Liver (tissue), 8 donors: ENCODE measurements at regions not wholly inside any gene's neighbourhood (a gene's known extent, or its start where the extent isn't known, plus 50 kb on each side); places are given as distances from the start of the nearest gene placed in this dataset.
"Not testable (repeated sequence)": the region's sequence is repeated elsewhere in the genome, so short reads cannot be mapped to it uniquely, and the experiment has no call there.

ENCODE experiments used
- DNase-seq: peaks from one replicate; pipeline ENCODE4 v3.0.0-alpha.2; 2017; ENCODE audit warnings: low spot score
- H3K27ac ChIP-seq, 2 donors: one replicate each; pipeline ENCODE4 v1.7.0; 2013; ENCODE audit warnings: inconsistent platforms in 2 of 2, low read length in 2 of 2, control low read depth in 1 of 2, low read depth in 1 of 2, mild to moderate bottlenecking in 1 of 2
- H3K27me3 ChIP-seq, 4 donors: one replicate each; pipeline versions ENCODE4 v1.6.1 to v1.7.0; 2013; ENCODE audit warnings: low read length in 3 of 4, inconsistent platforms in 1 of 4, mild to moderate bottlenecking in 1 of 4, moderate library complexity in 1 of 4; ENCODE audit not compliant: control insufficient read depth in 4 of 4, insufficient read depth in 4 of 4
- H3K36me3 ChIP-seq, 4 donors: one replicate each; pipeline versions ENCODE4 v1.6.1 to v1.7.0; 2013; ENCODE audit warnings: low read length in 3 of 4, mild to moderate bottlenecking in 3 of 4, low read depth in 1 of 4, moderate library complexity in 1 of 4; ENCODE audit not compliant: control insufficient read depth in 4 of 4, insufficient read depth in 3 of 4
- H3K4me1 ChIP-seq, 4 donors: one replicate each; pipeline versions ENCODE4 v1.6.1 to v1.7.0; 2013; ENCODE audit warnings: low read length in 3 of 4, mild to moderate bottlenecking in 3 of 4, moderate library complexity in 1 of 4; ENCODE audit not compliant: control insufficient read depth in 4 of 4, insufficient read depth in 4 of 4
- H3K4me3 ChIP-seq, 3 donors: one replicate each; pipeline versions ENCODE4 v1.6.1 to v1.7.0; 2013; ENCODE audit warnings: low read length in 3 of 3, control low read depth in 1 of 3, low read depth in 1 of 3, mild to moderate bottlenecking in 1 of 3
- H3K9ac ChIP-seq, 2 donors: one replicate each; pipeline ENCODE4 v1.7.0; 2013; ENCODE audit warnings: low read length in 2 of 2, mild to moderate bottlenecking in 2 of 2, moderate library complexity in 2 of 2, control low read depth in 1 of 2, low read depth in 1 of 2
- H3K9me3 ChIP-seq, 4 donors: one replicate each; pipeline versions ENCODE4 v1.6.1 to v1.7.0; 2013; ENCODE audit warnings: low read length in 3 of 4; ENCODE audit not compliant: control insufficient read depth in 4 of 4
- ATF3 ChIP-seq: IDR thresholded peaks from 2 replicates; pipeline ENCODE4 v1.6.1; 2016; ENCODE audit warnings: antibody characterized with exemption
- CTCF ChIP-seq: fragments of 150-350 bp; IDR thresholded peaks from 2 replicates; pipeline ENCODE4 v1.5.1; 2017; ENCODE audit warnings: improper control_type of control experiment, low read depth, low read length; ENCODE audit not compliant: missing input control
- EGR1 ChIP-seq, 2 donors: IDR thresholded peaks; 2 replicates each; pipeline ENCODE4 v1.6.1; 2016 to 2018; ENCODE audit warnings: antibody characterized with exemption in 2 of 2, low read depth in 2 of 2
- FOXA2 ChIP-seq: IDR thresholded peaks from 2 replicates; pipeline ENCODE4 v1.6.1; 2016; ENCODE audit warnings: antibody characterized with exemption
- GABPA ChIP-seq, 2 donors: IDR thresholded peaks in 1 of 2; conservative IDR thresholded peaks in 1 of 2; 2 replicates each; pipeline ENCODE4 v1.6.1; 2016; ENCODE audit warnings: antibody characterized with exemption in 2 of 2, mild to moderate bottlenecking in 1 of 2, moderate library complexity in 1 of 2
- HNF4A ChIP-seq, 2 donors: conservative IDR thresholded peaks; 2 replicates each; pipeline ENCODE4 v1.6.1; 2016; ENCODE audit warnings: antibody characterized with exemption in 2 of 2, mild to moderate bottlenecking in 2 of 2
- HNF4G ChIP-seq: IDR thresholded peaks from 2 replicates; pipeline ENCODE4 v1.6.1; 2016; ENCODE audit warnings: antibody characterized with exemption
- JUND ChIP-seq, 2 donors: IDR thresholded peaks; 2 replicates each; pipeline ENCODE4 v1.6.1; 2016; ENCODE audit warnings: antibody characterized with exemption in 2 of 2
- MAX ChIP-seq: IDR thresholded peaks from 2 replicates; pipeline ENCODE4 v1.6.1; 2016; ENCODE audit warnings: antibody characterized with exemption
- NR2F2 ChIP-seq: IDR thresholded peaks from 2 replicates; pipeline ENCODE4 v1.6.1; 2016; ENCODE audit warnings: antibody characterized with exemption
- RAD21 ChIP-seq, 2 donors: IDR thresholded peaks; 2 replicates each; pipeline ENCODE4 v1.6.1; 2016; ENCODE audit warnings: antibody characterized with exemption in 2 of 2, mild to moderate bottlenecking in 2 of 2
- REST ChIP-seq: IDR thresholded peaks from 2 replicates; pipeline ENCODE4 v1.6.1; 2016; ENCODE audit warnings: antibody characterized with exemption, mild to moderate bottlenecking
- RXRA ChIP-seq, 2 donors: IDR thresholded peaks; 2 replicates each; pipeline ENCODE4 v1.6.1; 2017 to 2018; ENCODE audit warnings: antibody characterized with exemption in 2 of 2, mild to moderate bottlenecking in 1 of 2
- SP1 ChIP-seq: IDR thresholded peaks from 2 replicates; pipeline ENCODE4 v1.6.1; 2018; ENCODE audit warnings: antibody characterized with exemption, mild to moderate bottlenecking
- TAF1 ChIP-seq: conservative IDR thresholded peaks from 2 replicates; pipeline ENCODE4 v1.6.1; 2016; ENCODE audit warnings: antibody characterized with exemption, mild to moderate bottlenecking
- YY1 ChIP-seq: IDR thresholded peaks from 2 replicates; pipeline ENCODE4 v1.6.1; 2016; ENCODE audit warnings: antibody characterized with exemption, mild to moderate bottlenecking
- ZBTB33 ChIP-seq: IDR thresholded peaks from 2 replicates; pipeline ENCODE4 v1.6.1; 2016; ENCODE audit warnings: antibody characterized with exemption
- WGBS: extraction: QIAGEN DNeasy Blood & Tissue Kit; methylation state at CpG from one replicate; pipeline ENCODE4 v1.1.7; 2013; 5-methylcytosine and 5-hydroxymethylcytosine counted together
- donor health status: healthy.
- donor health status: healthy.
- donor health status: healthy.
- donor health status: healthy.
- donor health status: healthy.

- no peak for DNase-seq
- Histone ChIP-seq H3K9me3 (no peaks in the 10 kb centered on the region), H3K36me3 (no peaks in the 10 kb centered on the region), H3K4me3 (no peak overlapping the region), H3K27me3 (peaks cover 0 to 6% (median 0%) of the 10 kb centered on the region in 4 donors), H3K4me1 (no peaks in the 10 kb centered on the region), H3K27ac (no peak overlapping the region), H3K9ac (no peak overlapping the region)
- 45% methylated on average over 1 of the region's 1 CpG for WGBS
- TF ChIP-seq TAF1: no peak
- no peak for TF ChIP-seq HNF4A (conservative IDR thresholded peaks at IDR 0.05)
- no peak for TF ChIP-seq EGR1 (IDR thresholded peaks at IDR 0.05; ENCODE audit: low read depth in 2 of 2)
- no peak for TF ChIP-seq RXRA (IDR thresholded peaks at IDR 0.05)
- TF ChIP-seq FOXA2: no peak
- no peak for TF ChIP-seq GABPA (IDR thresholded peaks at IDR 0.05 in 1 of 2, conservative IDR thresholded peaks at IDR 0.05 in 1 of 2)
- TF ChIP-seq RAD21 (IDR thresholded peaks at IDR 0.05): no peak
- no peak for TF ChIP-seq HNF4G
- no peak for TF ChIP-seq CTCF
- TF ChIP-seq YY1: no peak
- no peak for TF ChIP-seq ATF3
- TF ChIP-seq REST: no peak
- TF ChIP-seq SP1: no peak
- no peak for TF ChIP-seq NR2F2
These were observed 1761.3 kb upstream of the SEL1L start for GRCh38 chr14:83294941-83295340.

- 64% methylated on average over 3 of the region's 3 CpGs for WGBS
- Histone ChIP-seq H3K9ac (no peak overlapping the region), H3K4me1 (no peaks in the 10 kb centered on the region), H3K27ac (no peak overlapping the region), H3K36me3 (no peaks in the 10 kb centered on the region), H3K27me3 (peaks cover 0 to 6% (median 0%) of the 10 kb centered on the region in 4 donors), H3K4me3 (no peak overlapping the region), H3K9me3 (no peaks in the 10 kb centered on the region)
- no peak for DNase-seq
- no peak for TF ChIP-seq CTCF
- TF ChIP-seq MAX: no peak
- no peak for TF ChIP-seq JUND (IDR thresholded peaks at IDR 0.05)
- no peak for TF ChIP-seq EGR1 (IDR thresholded peaks at IDR 0.05; ENCODE audit: low read depth in 2 of 2)
- TF ChIP-seq YY1: no peak
- no peak for TF ChIP-seq GABPA (IDR thresholded peaks at IDR 0.05 in 1 of 2, conservative IDR thresholded peaks at IDR 0.05 in 1 of 2)
- TF ChIP-seq RXRA (IDR thresholded peaks at IDR 0.05): no peak
- TF ChIP-seq SP1: no peak
- TF ChIP-seq TAF1: no peak
- TF ChIP-seq NR2F2: no peak
- TF ChIP-seq ZBTB33: no peak
- no peak for TF ChIP-seq FOXA2
- no peak for TF ChIP-seq HNF4G
- TF ChIP-seq RAD21 (IDR thresholded peaks at IDR 0.05): no peak
- no peak for TF ChIP-seq ATF3
- no peak for TF ChIP-seq HNF4A (conservative IDR thresholded peaks at IDR 0.05)
These were observed 1763.7 kb upstream of the SEL1L start for GRCh38 chr14:83297361-83297760.

- 82% methylated on average over 2 of the region's 2 CpGs for WGBS
- H3K4me1 ChIP-seq, H3K27ac ChIP-seq, H3K9ac ChIP-seq, H3K36me3 ChIP-seq, H3K4me3 ChIP-seq, DNase-seq, H3K27me3 ChIP-seq, H3K9me3 ChIP-seq: not testable (repeated sequence)
These were observed 1764.4 kb upstream of the SEL1L start for GRCh38 chr14:83298016-83298415.
